ENCODE measurements at regions not wholly inside any gene's neighbourhood (a gene's known extent, or its start where the extent isn't known, plus 50 kb on each side); places are given as distances from the start of the nearest gene placed in this dataset.

DNA sequence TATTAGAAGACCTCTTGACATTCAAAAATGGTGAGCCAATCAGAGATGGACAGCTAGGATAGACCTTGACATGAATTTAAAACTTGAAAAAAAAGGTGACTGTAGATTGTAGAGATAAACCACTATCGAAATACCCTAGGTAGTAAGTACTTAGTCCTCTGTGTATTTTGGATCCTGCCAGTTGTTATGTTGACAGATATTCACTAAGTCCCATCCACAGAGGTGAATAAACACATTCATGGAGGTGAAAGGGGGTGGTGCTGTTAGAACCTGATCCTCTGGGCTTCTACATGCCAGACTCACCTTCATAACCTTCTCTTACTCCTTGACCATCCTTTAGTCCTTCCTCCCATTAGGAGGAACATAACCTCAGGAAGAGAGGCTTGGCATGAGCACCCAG lies 72.3 kb downstream of the OTX2 start (continued):
- TF ChIP-seq E2F4 (CRISPR knock-in tag; IDR thresholded peaks at IDR 0.05; ENCODE audit: borderline replicate concordance, low read depth): no peak
- TF ChIP-seq PRRX2 (CRISPR knock-in tag; IDR thresholded peaks at IDR 0.05): no peak

DNA sequence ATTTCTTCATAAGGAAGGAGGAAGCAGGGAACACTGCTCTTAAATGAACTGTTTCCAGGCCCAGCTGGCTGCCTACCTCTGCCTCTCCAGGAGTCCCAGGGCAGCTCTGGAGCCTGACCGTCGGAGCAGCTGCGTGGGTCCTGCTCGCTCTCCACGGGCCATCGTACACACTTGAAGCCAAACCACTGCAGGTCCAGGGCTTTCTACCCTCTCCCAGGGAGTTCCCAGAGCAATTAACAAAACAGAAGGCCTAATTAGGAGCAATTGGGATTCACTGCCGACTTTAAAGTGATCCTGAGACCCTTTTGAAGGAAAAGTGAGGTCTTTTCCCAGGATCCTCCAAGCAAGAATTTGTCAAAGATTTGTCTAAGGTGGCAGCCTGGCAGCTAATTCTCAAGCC lies 76.9 kb downstream of the OTX2 start:
- H3K27me3 Mint-ChIP-seq (ENCODE audit: low read depth): peaks cover 58% of the 10 kb centered on the region

More for the DNA sequence above, 76.9 kb downstream of the OTX2 start:
- Mint-ChIP-seq H3K9me3 (no peaks in the 10 kb centered on the region), H3K4me3 (peak overlapping the region; percentile 6), H3K4me1 (peaks cover 47% of the 10 kb centered on the region), H3K36me3 (no peaks in the 10 kb centered on the region), H3K27ac (peak overlapping the region; percentile 55; the same call in 1 of the 2 replicates)
- TF ChIP-seq ZNF423 (CRISPR knock-in tag; IDR thresholded peaks at IDR 0.05): peak; percentile 54; the same call in 1 of the 2 replicates
- no peak for TF ChIP-seq NFE2L1 (CRISPR knock-in tag; IDR thresholded peaks at IDR 0.05)
- TF ChIP-seq AFF4 (CRISPR knock-in tag; IDR thresholded peaks at IDR 0.05; ENCODE audit: borderline replicate concordance): no peak
- peak; percentile 39; the same call in 1 of the 2 replicates for TF ChIP-seq TEAD1 (CRISPR knock-in tag; IDR thresholded peaks at IDR 0.05)
- no peak for TF ChIP-seq USF1 (CRISPR knock-in tag; IDR thresholded peaks at IDR 0.05)
- TF ChIP-seq ATF1 (CRISPR knock-in tag; IDR thresholded peaks at IDR 0.05): no peak
- TF ChIP-seq, protein P1, sequence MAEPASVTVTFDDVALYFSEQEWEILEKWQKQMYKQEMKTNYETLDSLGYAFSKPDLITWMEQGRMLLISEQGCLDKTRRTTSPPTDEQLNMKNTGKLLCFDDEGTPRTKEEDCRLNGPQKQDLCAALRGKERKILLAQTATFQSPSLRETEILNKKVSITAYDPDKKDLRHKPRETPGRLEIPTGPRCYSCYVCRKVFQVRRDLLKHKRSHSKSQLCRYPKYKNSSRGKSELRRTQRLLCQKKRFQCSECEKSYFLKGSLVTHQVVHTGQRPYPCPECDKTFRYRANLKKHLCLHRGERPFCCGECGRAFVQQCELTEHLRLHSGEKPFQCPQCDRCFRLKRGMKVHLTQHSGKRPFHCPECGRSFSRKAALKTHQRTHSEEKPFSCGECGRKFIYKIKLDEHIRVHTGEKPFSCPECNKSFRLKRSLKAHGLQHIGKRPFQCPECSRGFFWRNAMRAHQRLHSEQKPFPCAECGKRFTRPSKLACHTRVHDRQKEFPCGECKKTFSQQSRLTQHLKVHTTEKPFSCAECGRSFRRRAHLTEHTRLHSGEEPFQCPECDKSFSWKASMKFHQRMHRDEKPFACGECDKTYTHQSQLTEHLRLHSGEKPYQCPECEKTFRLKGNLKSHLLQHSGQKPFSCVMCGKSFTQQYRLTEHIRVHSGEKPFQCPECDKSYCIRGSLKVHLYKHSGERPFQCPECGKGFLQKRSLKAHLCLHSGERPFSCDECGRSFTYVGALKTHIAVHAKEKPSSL (CRISPR knock-in tag; conservative IDR thresholded peaks at IDR 0.05): no peak
- TF ChIP-seq ZNF219 (CRISPR knock-in tag; IDR thresholded peaks at IDR 0.05; ENCODE audit: borderline replicate concordance): 0 out of 2 replicates have a peak, but pooled peaks have one; percentile 26
- TF ChIP-seq, protein P2, sequence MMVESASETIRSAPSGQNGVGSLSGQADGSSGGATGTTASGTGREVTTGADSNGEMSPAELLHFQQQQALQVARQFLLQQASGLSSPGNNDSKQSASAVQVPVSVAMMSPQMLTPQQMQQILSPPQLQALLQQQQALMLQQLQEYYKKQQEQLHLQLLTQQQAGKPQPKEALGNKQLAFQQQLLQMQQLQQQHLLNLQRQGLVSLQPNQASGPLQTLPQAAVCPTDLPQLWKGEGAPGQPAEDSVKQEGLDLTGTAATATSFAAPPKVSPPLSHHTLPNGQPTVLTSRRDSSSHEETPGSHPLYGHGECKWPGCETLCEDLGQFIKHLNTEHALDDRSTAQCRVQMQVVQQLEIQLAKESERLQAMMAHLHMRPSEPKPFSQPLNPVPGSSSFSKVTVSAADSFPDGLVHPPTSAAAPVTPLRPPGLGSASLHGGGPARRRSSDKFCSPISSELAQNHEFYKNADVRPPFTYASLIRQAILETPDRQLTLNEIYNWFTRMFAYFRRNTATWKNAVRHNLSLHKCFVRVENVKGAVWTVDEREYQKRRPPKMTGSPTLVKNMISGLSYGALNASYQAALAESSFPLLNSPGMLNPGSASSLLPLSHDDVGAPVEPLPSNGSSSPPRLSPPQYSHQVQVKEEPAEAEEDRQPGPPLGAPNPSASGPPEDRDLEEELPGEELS (CRISPR knock-in tag; IDR thresholded peaks at IDR 0.05): 0 out of 2 replicates have a peak, but pooled peaks have one; percentile 11
- no peak for TF ChIP-seq ZBTB21 (CRISPR knock-in tag; IDR thresholded peaks at IDR 0.05; ENCODE audit: borderline replicate concordance)
- DNase-seq (ENCODE audit: low spot score): peak; percentile 42
- CTCF ChIA-PET: interaction anchor here (1.1 kb wide), 1 partner anchor 43 kb away, joined by 3 read pairs; no protein-coding TSS in a partner anchor
- POLR2A ChIA-PET: interaction anchor here (0.5 to 1.1 kb wide), 2 partner anchors 74 to 1301 kb away, joined by 3 read pairs; no protein-coding TSS in a partner anchor
- peak; percentile 86 for ATAC-seq
